Activated CD4-positive, alpha-beta T cell treated with anti-CD3 and anti-CD28 coated beads, Interleukin-2, amount 50 U/mL, for 4 hours (primary cell): ENCODE measurements at regions not wholly inside any gene's neighbourhood (a gene's known extent, or its start where the extent isn't known, plus 50 kb on each side); places are given as distances from the start of the nearest gene placed in this dataset.
"Not testable (repeated sequence)": the region's sequence is repeated elsewhere in the genome, so short reads cannot be mapped to it uniquely, and the experiment has no call there.

Experiments used
- DNase-seq, 2 experiments: peaks; one replicate each; pipeline ENCODE4 v3.0.0-alpha.2; 2020

- no peak for DNase-seq
These were observed 86.3 kb upstream of the CARMIL1 start for GRCh38 chr6:25192590-25193459.

GRCh38 chr6:25193460-25194171 lies 85.6 kb upstream of the CARMIL1 start:
- no peak for DNase-seq

- no peak for DNase-seq
These were observed 84.9 kb upstream of the CARMIL1 start for GRCh38 chr6:25194172-25194678.

- DNase-seq: no peak
These were observed 82.7 kb upstream of the CARMIL1 start for GRCh38 chr6:25196464-25196863.

- no peak for DNase-seq
These were observed 82.1 kb upstream of the CARMIL1 start for GRCh38 chr6:25197111-25197510.

- no peak for DNase-seq
These were observed 79.6 kb upstream of the CARMIL1 start for GRCh38 chr6:25199544-25199943.

GRCh38 chr6:25202504-25202903 lies 76.7 kb upstream of the CARMIL1 start:
- no peak for DNase-seq

- no peak for DNase-seq
These were observed 73.5 kb upstream of the CARMIL1 start for GRCh38 chr6:25205629-25206028.

GRCh38 chr6:25207453-25208155 lies 71.6 kb upstream of the CARMIL1 start:
- not testable (repeated sequence) for DNase-seq

- no peak for DNase-seq
These were observed 63.3 kb upstream of the CARMIL1 start for GRCh38 chr6:25215881-25216280.

- no peak for DNase-seq
These were observed 61.9 kb upstream of the CARMIL1 start for GRCh38 chr6:25217302-25217701.

GRCh38 chr6:25217829-25218228 lies 61.3 kb upstream of the CARMIL1 start:
- DNase-seq: no peak

GRCh38 chr6:25218346-25218745 lies 60.8 kb upstream of the CARMIL1 start:
- DNase-seq: no peak

- DNase-seq: no peak
These were observed 59.8 kb upstream of the CARMIL1 start for GRCh38 chr6:25219216-25219916.

- DNase-seq: no peak
These were observed 59.3 kb upstream of the CARMIL1 start for GRCh38 chr6:25219917-25220278.

- DNase-seq: no peak
These were observed 58.3 kb upstream of the CARMIL1 start for GRCh38 chr6:25220857-25221256.

- DNase-seq: no peak
These were observed 57.0 kb upstream of the CARMIL1 start for GRCh38 chr6:25222006-25222678.

- DNase-seq: peak; percentile 58 to 63
These were observed 55.6 kb upstream of the CARMIL1 start for GRCh38 chr6:25223490-25223991.

- no peak for DNase-seq
These were observed 54.9 kb upstream of the CARMIL1 start for GRCh38 chr6:25224242-25224641.

- no peak for DNase-seq
These were observed 51.3 kb upstream of the CARMIL1 start for GRCh38 chr6:25227854-25228253.
